SK-N-SH treated with all-trans-retinoic acid at 6 μM for 48 hours (cell line): ENCODE measurements at regions not wholly inside any gene's neighbourhood (a gene's known extent, or its start where the extent isn't known, plus 50 kb on each side); places are given as distances from the start of the nearest gene placed in this dataset.
"Not testable (repeated sequence)": the region's sequence is repeated elsewhere in the genome, so short reads cannot be mapped to it uniquely, and the experiment has no call there.

Experiments used
- ATAC-seq: fragments of 200-7000 bp; cut with Tn5 transposase; 3 replicates; pipeline ENCODE4 v1.9.1; 2020; ENCODE audit warnings: mild to moderate bottlenecking, moderate library complexity
- ARNTL ChIP-seq: fragments of 450-650 bp; formaldehyde crosslinking; IDR thresholded peaks from 2 replicates; pipeline ENCODE4 v1.5.0; 2020; ENCODE audit warnings: low read depth, mild to moderate bottlenecking, moderate library complexity, borderline replicate concordance
- BACH2 ChIP-seq: fragments of 250-450 bp; sonication (Bioruptor Pico); IDR thresholded peaks from 2 replicates; pipeline ENCODE4 v1.9.0; 2021; ENCODE audit warnings: mild to moderate bottlenecking, borderline replicate concordance
- ESRRG ChIP-seq: fragments of 250-450 bp; sonication (Bioruptor Pico); IDR thresholded peaks from 2 replicates; pipeline ENCODE4 v1.6.1; 2021; ENCODE audit warnings: mild to moderate bottlenecking
- GLIS3 ChIP-seq: fragments of 250-450 bp; sonication (Bioruptor Pico); IDR thresholded peaks from 2 replicates; pipeline ENCODE4 v1.5.0; 2020; ENCODE audit warnings: mild to moderate bottlenecking, moderate library complexity
- ISL1 ChIP-seq: fragments of 250-450 bp; sonication (Bioruptor Pico); IDR thresholded peaks from 2 replicates; pipeline ENCODE4 v2.1.2; 2022; ENCODE audit warnings: mild to moderate bottlenecking, moderate library complexity
- OSR1 ChIP-seq: fragments of 250-450 bp; sonication (Bioruptor Pico); IDR thresholded peaks from 2 replicates; pipeline ENCODE4 v1.8.0; 2022; ENCODE audit warnings: moderate library complexity, mild to moderate bottlenecking, inconsistent platforms
- PPARA ChIP-seq: fragments of 250-450 bp; sonication (Bioruptor Pico); IDR thresholded peaks from 2 replicates; pipeline ENCODE4 v1.5.0; 2020; ENCODE audit warnings: mild to moderate bottlenecking, borderline replicate concordance
- RARB ChIP-seq: fragments of 250-450 bp; sonication (Bioruptor Pico); IDR thresholded peaks from 2 replicates; pipeline ENCODE4 v1.8.0; 2021; ENCODE audit warnings: mild to moderate bottlenecking, moderate library complexity
- SNAI2 ChIP-seq: fragments of 250-450 bp; sonication (Bioruptor Pico); IDR thresholded peaks from 2 replicates; pipeline ENCODE4 v1.5.0; 2020; ENCODE audit warnings: mild to moderate bottlenecking, moderate library complexity
- TCF4 ChIP-seq: fragments of 250-450 bp; sonication (Bioruptor Pico); IDR thresholded peaks from 2 replicates; pipeline ENCODE4 v1.8.0; 2021; ENCODE audit warnings: mild to moderate bottlenecking, moderate library complexity, borderline replicate concordance
- ZFP30 ChIP-seq: fragments of 450-650 bp; formaldehyde crosslinking; IDR thresholded peaks from 2 replicates; pipeline ENCODE4 v1.5.0; 2022; ENCODE audit warnings: mild to moderate bottlenecking, moderate library complexity
- ZNF565 ChIP-seq: fragments of 450-650 bp; formaldehyde crosslinking; conservative IDR thresholded peaks from 2 replicates; pipeline ENCODE4 v1.5.0; 2020; ENCODE audit warnings: low read depth, mild to moderate bottlenecking, moderate library complexity
- ZNF70 ChIP-seq: fragments of 450-650 bp; formaldehyde crosslinking; IDR thresholded peaks from 2 replicates; pipeline ENCODE4 v1.5.0; 2020; ENCODE audit warnings: mild to moderate bottlenecking, moderate library complexity
- ZNF8 ChIP-seq: fragments of 450-650 bp; formaldehyde crosslinking; IDR thresholded peaks from 2 replicates; pipeline ENCODE4 v1.5.0; 2020; ENCODE audit warnings: mild to moderate bottlenecking, moderate library complexity
- TF ChIP-seq, protein P1 (sequence below): fragments of 250-450 bp; sonication (Bioruptor Pico); IDR thresholded peaks from 2 replicates; pipeline ENCODE4 v1.5.0; 2020; ENCODE audit warnings: mild to moderate bottlenecking, moderate library complexity
- TF ChIP-seq, protein P2 (sequence below): fragments of 250-450 bp; sonication (Bioruptor Pico); IDR thresholded peaks from 2 replicates; pipeline ENCODE4 v1.5.1; 2020; ENCODE audit warnings: low read depth, mild to moderate bottlenecking, moderate library complexity
- TF ChIP-seq, protein P3 (sequence below): fragments of 250-450 bp; sonication (Bioruptor Pico); IDR thresholded peaks from 2 replicates; pipeline ENCODE4 v1.8.0; 2020; ENCODE audit warnings: mild to moderate bottlenecking, moderate library complexity, borderline replicate concordance
- TF ChIP-seq, protein P4 (sequence below): fragments of 250-450 bp; sonication (Bioruptor Pico); IDR thresholded peaks from 2 replicates; pipeline ENCODE4 v1.5.1; 2021; ENCODE audit warnings: mild to moderate bottlenecking, moderate library complexity

DNA sequence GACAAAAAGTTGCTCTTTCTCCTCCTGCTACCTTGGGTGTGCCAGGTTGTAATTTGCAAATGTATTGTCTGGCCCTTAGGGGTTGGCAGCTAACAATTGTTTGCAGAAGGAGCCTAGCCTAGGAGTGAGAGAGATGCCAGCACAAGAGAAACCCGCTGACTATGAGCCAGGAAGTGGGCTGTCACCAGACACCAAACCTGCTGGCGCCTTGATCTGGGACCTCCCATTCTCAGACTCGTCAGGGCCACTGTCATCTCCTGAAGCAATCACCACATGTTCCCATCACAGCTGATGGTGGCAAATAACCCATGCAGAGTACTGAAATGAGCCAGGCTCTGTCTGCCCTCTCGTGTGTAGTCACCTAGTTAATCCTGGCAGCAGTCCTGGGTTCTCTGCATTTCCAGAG, 406.4 kb upstream of the NPAP1 start:
- TF ChIP-seq GLIS3 (CRISPR knock-in tag) (no peak), OSR1 (CRISPR knock-in tag) (no peak), TCF4 (CRISPR knock-in tag) (no peak), ZFP30 (CRISPR knock-in tag) (no peak)
- TF ChIP-seq, protein P1, sequence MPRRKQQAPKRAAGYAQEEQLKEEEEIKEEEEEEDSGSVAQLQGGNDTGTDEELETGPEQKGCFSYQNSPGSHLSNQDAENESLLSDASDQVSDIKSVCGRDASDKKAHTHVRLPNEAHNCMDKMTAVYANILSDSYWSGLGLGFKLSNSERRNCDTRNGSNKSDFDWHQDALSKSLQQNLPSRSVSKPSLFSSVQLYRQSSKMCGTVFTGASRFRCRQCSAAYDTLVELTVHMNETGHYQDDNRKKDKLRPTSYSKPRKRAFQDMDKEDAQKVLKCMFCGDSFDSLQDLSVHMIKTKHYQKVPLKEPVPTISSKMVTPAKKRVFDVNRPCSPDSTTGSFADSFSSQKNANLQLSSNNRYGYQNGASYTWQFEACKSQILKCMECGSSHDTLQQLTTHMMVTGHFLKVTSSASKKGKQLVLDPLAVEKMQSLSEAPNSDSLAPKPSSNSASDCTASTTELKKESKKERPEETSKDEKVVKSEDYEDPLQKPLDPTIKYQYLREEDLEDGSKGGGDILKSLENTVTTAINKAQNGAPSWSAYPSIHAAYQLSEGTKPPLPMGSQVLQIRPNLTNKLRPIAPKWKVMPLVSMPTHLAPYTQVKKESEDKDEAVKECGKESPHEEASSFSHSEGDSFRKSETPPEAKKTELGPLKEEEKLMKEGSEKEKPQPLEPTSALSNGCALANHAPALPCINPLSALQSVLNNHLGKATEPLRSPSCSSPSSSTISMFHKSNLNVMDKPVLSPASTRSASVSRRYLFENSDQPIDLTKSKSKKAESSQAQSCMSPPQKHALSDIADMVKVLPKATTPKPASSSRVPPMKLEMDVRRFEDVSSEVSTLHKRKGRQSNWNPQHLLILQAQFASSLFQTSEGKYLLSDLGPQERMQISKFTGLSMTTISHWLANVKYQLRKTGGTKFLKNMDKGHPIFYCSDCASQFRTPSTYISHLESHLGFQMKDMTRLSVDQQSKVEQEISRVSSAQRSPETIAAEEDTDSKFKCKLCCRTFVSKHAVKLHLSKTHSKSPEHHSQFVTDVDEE (CRISPR knock-in tag), result no peak
- TF ChIP-seq, protein P2, sequence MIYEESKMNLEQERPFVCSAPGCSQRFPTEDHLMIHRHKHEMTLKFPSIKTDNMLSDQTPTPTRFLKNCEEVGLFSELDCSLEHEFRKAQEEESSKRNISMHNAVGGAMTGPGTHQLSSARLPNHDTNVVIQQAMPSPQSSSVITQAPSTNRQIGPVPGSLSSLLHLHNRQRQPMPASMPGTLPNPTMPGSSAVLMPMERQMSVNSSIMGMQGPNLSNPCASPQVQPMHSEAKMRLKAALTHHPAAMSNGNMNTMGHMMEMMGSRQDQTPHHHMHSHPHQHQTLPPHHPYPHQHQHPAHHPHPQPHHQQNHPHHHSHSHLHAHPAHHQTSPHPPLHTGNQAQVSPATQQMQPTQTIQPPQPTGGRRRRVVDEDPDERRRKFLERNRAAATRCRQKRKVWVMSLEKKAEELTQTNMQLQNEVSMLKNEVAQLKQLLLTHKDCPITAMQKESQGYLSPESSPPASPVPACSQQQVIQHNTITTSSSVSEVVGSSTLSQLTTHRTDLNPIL (CRISPR knock-in tag), result no peak
- TF ChIP-seq, all 23 proteins: peak for 0
- no peak for ATAC-seq

DNA sequence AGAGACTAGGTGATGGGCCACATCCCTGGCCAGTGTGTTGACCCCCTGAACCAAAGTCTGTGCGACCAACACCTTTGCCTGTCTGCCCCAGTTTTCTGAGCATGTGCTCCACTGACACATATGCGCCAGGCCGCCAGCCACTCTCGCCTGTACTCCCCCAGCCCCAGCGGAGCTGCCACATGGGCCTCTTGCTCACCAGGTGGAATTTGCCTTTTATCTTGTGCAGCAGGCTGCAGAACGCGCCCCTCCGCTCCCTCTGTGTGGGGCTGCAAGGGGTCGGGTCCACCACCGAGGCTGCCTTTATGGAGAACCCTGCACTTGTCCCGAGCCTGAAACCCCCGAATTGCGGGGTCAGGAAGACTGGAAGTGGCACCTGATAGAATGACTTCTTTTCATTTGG, 405.7 kb upstream of the NPAP1 start:
- no peak for ATAC-seq
- TF ChIP-seq, protein P3, sequence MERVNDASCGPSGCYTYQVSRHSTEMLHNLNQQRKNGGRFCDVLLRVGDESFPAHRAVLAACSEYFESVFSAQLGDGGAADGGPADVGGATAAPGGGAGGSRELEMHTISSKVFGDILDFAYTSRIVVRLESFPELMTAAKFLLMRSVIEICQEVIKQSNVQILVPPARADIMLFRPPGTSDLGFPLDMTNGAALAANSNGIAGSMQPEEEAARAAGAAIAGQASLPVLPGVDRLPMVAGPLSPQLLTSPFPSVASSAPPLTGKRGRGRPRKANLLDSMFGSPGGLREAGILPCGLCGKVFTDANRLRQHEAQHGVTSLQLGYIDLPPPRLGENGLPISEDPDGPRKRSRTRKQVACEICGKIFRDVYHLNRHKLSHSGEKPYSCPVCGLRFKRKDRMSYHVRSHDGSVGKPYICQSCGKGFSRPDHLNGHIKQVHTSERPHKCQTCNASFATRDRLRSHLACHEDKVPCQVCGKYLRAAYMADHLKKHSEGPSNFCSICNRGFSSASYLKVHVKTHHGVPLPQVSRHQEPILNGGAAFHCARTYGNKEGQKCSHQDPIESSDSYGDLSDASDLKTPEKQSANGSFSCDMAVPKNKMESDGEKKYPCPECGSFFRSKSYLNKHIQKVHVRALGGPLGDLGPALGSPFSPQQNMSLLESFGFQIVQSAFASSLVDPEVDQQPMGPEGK (CRISPR knock-in tag), result no peak
- TF ChIP-seq ZNF565 (no peak), PPARA (CRISPR knock-in tag) (no peak), ISL1 (CRISPR knock-in tag) (no peak), TCF4 (CRISPR knock-in tag) (no peak), ZNF70 (no peak), ZFP30 (CRISPR knock-in tag) (no peak), ZNF8 (no peak)
- TF ChIP-seq, protein P4, sequence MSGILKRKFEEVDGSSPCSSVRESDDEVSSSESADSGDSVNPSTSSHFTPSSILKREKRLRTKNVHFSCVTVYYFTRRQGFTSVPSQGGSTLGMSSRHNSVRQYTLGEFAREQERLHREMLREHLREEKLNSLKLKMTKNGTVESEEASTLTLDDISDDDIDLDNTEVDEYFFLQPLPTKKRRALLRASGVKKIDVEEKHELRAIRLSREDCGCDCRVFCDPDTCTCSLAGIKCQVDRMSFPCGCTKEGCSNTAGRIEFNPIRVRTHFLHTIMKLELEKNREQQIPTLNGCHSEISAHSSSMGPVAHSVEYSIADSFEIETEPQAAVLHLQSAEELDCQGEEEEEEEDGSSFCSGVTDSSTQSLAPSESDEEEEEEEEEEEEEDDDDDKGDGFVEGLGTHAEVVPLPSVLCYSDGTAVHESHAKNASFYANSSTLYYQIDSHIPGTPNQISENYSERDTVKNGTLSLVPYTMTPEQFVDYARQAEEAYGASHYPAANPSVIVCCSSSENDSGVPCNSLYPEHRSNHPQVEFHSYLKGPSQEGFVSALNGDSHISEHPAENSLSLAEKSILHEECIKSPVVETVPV, result no peak

DNA sequence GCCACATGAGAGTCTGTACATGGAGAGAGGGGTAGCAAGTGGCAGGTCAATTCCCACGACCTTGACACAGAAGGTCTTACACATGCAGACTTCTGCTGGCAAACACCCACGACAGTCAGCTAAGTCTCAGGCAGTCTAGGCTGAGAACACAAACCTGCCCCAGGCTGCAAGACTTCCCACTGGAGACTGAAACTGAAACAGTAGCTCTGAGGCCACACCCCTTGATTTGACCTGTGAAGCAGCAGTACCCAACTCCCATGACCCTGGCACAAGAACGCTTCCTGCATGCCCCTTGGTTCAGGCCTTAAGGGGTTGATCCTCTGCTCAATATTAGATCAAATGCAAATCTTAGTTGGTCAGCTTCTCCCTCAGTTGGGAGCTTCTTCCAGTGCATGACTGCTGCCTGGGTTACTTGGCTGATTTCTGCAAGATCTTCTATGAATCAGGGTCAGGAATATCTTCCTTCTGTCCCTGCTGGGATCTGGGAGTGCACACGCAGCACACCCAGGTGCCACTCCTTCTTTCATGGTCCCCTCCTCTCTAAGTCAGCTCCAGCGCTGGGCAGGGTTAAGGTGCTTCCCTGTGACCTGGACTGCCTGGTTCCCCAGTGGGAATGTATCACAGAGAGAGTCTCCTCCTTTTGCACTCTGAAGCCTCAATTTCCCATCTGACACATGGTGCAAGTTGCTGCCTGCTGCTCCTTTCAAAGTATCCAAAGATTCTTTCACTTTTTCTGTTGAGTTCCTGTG, 403.9 kb upstream of the NPAP1 start:
- not testable (repeated sequence) for ATAC-seq

DNA sequence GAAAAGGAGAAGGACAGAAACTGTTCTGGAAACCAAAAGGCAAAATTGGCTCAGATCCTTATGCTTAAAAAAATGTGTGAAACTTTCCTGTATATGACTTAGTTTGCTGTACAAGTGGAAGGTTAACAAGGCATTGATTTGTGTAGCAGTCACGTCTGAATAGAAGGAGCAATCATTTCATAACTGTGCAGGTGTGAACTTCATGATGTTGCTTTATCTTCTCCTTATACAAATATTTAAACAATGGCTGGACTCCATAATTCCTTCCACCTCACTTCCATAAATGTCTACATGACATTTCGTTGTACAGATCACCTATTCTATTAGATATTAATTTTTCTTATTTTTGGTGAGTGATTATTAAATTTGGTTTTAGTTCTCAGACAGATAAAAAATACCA, 382.7 kb upstream of the NPAP1 start:
- TF ChIP-seq, protein P4, result no peak
- TF ChIP-seq, protein P3 (CRISPR knock-in tag), result no peak
- no peak for TF ChIP-seq ESRRG (CRISPR knock-in tag)
- TF ChIP-seq ZNF8, result no peak
- TF ChIP-seq ZNF70, result no peak
- TF ChIP-seq RARB (CRISPR knock-in tag), result no peak
- TF ChIP-seq OSR1 (CRISPR knock-in tag), result no peak
- no peak for TF ChIP-seq ARNTL (CRISPR knock-in tag)
- TF ChIP-seq, protein P2 (CRISPR knock-in tag), result no peak
- TF ChIP-seq PPARA (CRISPR knock-in tag), result no peak
- no peak for TF ChIP-seq ISL1 (CRISPR knock-in tag)
- TF ChIP-seq, protein P1 (CRISPR knock-in tag), result no peak
- TF ChIP-seq SNAI2 (CRISPR knock-in tag), result no peak
- no peak for TF ChIP-seq BACH2
- no peak for TF ChIP-seq TCF4 (CRISPR knock-in tag)
- TF ChIP-seq ZNF565, result no peak
- TF ChIP-seq, all 23 proteins: peak for 0
- no peak for ATAC-seq
